Fibroblast of pulmonary artery (primary cell): ENCODE measurements at regions not wholly inside any gene's neighbourhood (a gene's known extent, or its start where the extent isn't known, plus 50 kb on each side); places are given as distances from the start of the nearest gene placed in this dataset.

Source experiments
- DNase-seq: peaks from one replicate; pipeline ENCODE4 v3.0.0-alpha.2; 2010; ENCODE audit warnings: low read depth
- H3K4me3 ChIP-seq: replicated peaks from 2 replicates; pipeline ENCODE4 v1.5.1; 2011; ENCODE audit warnings: low read depth, mild to moderate bottlenecking, control low read depth, low read length, moderate library complexity
- CTCF ChIP-seq: IDR thresholded peaks from 2 replicates; pipeline ENCODE4 v1.5.1; 2011; ENCODE audit warnings: mild to moderate bottlenecking, control low read depth, low read length, inconsistent platforms; ENCODE audit errors: missing control alignments

GRCh38 chr5:142447887-142448286 lies 123.1 kb upstream of the SPRY4 start:
- no peak for DNase-seq
- H3K4me3 ChIP-seq, result no peak overlapping the region
- no peak for TF ChIP-seq CTCF

- DNase-seq, result no peak
- TF ChIP-seq CTCF, result no peak
- no peak overlapping the region for H3K4me3 ChIP-seq
Observed at GRCh38 chr5:142446960-142447279, 122.1 kb upstream of the SPRY4 start.

- peak; percentile 94 for DNase-seq
- no peak overlapping the region for H3K4me3 ChIP-seq
Observed at GRCh38 chr5:142446131-142446959, 121.5 kb upstream of the SPRY4 start.

GRCh38 chr5:142445266-142445665 lies 120.4 kb upstream of the SPRY4 start:
- TF ChIP-seq CTCF, result no peak
- no peak overlapping the region for H3K4me3 ChIP-seq
- no peak for DNase-seq

More at GRCh38 chr5:142446131-142446959, 121.5 kb upstream of the SPRY4 start:
- TF ChIP-seq CTCF, result no peak

GRCh38 chr5:142441616-142442015 lies 116.8 kb upstream of the SPRY4 start:
- peak; percentile 32 for TF ChIP-seq CTCF
- DNase-seq, result peak; percentile 68
- H3K4me3 ChIP-seq, result no peak overlapping the region

- TF ChIP-seq CTCF, result no peak
Observed at GRCh38 chr5:142439207-142439860, 114.5 kb upstream of the SPRY4 start.

More at GRCh38 chr5:142439207-142439860, 114.5 kb upstream of the SPRY4 start:
- DNase-seq, result peak; percentile 79
- H3K4me3 ChIP-seq, result no peak overlapping the region
